ENCODE measurements at regions not wholly inside any gene's neighbourhood (a gene's known extent, or its start where the extent isn't known, plus 50 kb on each side); places are given as distances from the start of the nearest gene placed in this dataset.
A peak's percentile ranks its signal among the peaks of the same experiment; 100 is the strongest.

DNA sequence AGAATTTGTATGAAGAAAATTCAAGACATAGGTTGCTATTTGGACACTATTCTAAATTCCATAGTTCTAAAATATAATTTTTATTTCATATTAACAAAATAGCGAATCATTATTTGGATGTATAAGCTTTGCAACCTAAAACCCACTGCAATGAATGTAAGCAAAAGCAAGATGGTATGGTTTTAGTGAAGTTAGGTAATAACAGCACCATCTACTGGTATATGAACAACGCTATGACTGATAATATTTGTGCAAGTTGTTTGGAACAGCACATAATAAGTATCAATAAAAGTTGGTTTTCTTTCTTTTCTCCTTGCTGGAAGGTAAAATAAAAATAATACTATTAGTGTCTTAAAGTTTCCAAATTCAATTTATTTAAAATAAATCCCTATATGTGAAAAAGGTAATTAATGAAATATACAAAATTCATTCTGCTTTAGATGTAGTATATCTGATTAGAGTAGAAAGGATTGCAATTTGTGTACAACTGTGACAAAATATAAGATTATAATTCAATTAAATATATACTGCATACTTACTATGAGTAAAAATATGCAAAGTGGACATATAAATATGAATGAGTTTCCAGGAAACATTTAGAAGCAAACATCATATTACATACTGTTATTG lies 79.0 kb upstream of the LSM8 start:
- DNase-seq (ENCODE audit: low read depth): peak; percentile 45
- TF ChIP-seq, protein P1, sequence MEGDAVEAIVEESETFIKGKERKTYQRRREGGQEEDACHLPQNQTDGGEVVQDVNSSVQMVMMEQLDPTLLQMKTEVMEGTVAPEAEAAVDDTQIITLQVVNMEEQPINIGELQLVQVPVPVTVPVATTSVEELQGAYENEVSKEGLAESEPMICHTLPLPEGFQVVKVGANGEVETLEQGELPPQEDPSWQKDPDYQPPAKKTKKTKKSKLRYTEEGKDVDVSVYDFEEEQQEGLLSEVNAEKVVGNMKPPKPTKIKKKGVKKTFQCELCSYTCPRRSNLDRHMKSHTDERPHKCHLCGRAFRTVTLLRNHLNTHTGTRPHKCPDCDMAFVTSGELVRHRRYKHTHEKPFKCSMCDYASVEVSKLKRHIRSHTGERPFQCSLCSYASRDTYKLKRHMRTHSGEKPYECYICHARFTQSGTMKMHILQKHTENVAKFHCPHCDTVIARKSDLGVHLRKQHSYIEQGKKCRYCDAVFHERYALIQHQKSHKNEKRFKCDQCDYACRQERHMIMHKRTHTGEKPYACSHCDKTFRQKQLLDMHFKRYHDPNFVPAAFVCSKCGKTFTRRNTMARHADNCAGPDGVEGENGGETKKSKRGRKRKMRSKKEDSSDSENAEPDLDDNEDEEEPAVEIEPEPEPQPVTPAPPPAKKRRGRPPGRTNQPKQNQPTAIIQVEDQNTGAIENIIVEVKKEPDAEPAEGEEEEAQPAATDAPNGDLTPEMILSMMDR (conservative IDR thresholded peaks at IDR 0.05; ENCODE audit: control insufficient read depth, insufficient read depth, low read depth, low read length): peak; percentile 53
- no peak overlapping the region for H3K4me3 ChIP-seq (ENCODE audit: control insufficient read depth, low read depth, low read length)

DNA sequence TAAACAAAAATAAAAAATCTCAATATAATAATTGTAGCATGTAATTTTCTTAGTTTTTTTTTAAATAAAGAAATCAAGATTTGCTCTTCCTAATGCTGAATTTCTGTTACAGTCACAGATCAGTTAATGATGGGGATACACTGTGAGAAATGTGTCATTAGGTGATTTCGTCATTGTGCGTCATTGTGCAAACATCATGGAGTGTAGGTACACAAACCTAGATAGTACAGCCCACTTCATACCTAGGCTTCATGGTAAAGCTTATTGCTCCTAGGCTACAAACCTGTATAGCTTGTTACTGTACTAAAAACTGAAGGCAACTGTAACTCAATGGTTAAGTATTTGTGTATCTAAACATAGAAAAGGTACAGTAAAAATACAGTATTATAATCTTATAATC lies 74.4 kb upstream of the LSM8 start:
- TF ChIP-seq, protein P1 (conservative IDR thresholded peaks at IDR 0.05; ENCODE audit: control insufficient read depth, insufficient read depth, low read depth, low read length): no peak
- DNase-seq (ENCODE audit: low read depth): no peak
- H3K4me3 ChIP-seq (ENCODE audit: control insufficient read depth, low read depth, low read length): no peak overlapping the region

DNA sequence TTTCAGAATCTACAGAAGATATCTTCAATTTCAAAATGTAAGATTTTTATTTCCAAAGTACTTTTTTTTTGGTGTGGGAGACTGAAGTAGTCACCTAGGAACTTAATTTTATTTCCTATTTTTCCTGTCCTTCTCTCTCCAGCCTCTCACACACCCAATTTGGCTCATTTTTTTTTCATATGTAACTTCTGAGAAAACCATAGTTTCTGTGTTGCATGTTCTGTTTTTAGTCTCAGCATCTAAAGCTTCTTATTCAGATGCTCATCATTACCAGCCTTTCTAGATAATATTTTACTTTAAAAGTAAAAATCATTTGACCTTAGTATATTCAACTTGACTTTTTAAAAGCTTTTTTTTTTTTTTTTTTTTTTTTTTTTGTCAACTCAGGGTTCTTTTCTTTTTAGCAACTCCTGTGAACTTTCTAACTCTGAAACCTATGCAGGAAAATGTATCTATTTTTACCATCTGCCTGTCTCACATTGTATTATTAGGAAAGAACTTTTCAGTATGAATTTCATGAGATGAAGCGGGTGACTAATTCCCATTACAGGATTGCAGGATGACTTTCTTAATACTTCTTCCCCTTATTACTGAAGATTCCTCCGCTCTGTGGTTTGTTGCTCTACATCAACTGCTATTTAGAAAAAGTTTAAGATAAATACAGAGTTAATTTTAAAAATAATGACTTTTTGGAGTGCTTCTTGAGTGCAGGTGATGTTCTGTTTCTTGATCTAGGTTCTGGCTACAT lies 73.6 kb upstream of the LSM8 start:
- no peak for DNase-seq (ENCODE audit: low read depth)
- no peak overlapping the region for H3K4me3 ChIP-seq (ENCODE audit: control insufficient read depth, low read depth, low read length)
- TF ChIP-seq, protein P1 (conservative IDR thresholded peaks at IDR 0.05; ENCODE audit: control insufficient read depth, insufficient read depth, low read depth, low read length): no peak

DNA sequence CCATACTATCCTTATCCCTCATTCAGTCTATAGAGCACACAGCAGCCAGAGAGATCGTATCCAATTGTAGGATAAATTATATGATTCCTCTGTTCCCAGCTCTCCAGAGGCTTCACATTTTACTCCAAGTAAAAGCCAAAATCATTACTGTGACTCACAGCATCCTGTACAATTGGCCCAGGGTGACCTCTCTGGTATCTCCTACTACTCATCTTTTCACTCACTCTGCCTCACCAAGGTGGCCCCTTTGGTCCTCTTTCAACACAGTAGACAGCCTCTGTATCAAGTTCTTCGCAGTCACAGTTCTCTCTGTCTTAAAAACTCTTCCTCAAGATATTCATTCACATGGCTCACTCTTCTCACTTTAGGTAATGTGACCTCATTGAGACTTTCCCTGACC lies 72.6 kb upstream of the LSM8 start:
- no peak overlapping the region for H3K4me3 ChIP-seq (ENCODE audit: control insufficient read depth, low read depth, low read length)
- DNase-seq (ENCODE audit: low read depth): peak; percentile 10
- TF ChIP-seq, protein P1 (conservative IDR thresholded peaks at IDR 0.05; ENCODE audit: control insufficient read depth, insufficient read depth, low read depth, low read length): no peak

DNA sequence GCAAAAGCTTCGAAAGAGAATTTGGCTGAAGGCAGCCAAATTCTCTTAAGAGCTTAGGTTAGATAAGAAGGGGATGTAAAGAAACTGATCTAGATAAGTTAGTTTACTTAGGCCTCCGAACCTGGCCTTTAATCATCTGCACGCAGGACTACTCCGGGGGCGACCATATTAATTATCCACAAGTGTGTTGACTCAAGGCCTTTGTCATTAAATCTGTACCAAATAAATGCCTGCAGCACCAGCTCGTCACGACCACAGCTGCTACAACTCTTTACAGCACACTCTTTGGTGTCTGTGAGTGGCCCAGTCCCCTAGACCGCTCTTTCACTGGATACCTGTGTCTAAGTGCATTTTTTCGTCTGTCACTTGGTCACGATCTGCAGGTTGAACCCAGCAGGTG lies 69.8 kb upstream of the LSM8 start:
- no peak overlapping the region for H3K4me3 ChIP-seq (ENCODE audit: control insufficient read depth, low read depth, low read length)
- DNase-seq (ENCODE audit: low read depth): no peak
- TF ChIP-seq, protein P1 (conservative IDR thresholded peaks at IDR 0.05; ENCODE audit: control insufficient read depth, insufficient read depth, low read depth, low read length): no peak

DNA sequence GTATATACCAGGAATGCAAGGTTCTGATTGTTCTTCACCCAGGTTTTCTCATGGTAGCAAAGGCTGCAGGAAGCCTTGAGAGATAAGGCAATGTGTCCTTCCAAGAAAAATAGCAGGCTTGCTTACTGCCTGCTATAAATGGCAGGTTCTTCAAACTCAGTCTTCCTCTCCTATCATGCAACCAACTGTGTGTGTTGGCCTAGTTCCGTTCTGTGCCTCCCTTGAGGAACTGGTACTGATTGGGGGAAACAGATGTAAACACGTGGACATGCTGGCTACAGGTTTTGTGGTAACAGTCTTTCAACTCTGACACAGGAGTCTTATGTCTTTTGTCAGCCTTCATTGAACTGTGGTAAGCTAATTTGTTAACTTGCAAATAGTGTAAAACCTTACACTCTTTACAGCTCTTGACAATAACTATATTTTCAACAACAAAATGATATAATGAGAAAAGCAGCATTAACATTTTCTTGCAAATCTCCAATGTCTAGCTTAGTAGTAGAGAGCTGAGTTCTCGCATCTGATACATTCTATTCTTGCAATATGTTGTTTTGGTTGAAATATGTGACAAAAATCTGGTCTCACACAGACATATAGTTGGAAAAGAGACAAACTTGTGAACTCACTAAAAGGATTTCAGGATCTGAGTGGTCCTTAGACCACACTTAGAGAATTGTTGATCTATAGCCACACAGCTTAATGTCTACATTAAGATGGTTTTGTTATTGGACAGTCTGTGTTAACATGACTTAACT lies 54.7 kb upstream of the LSM8 start:
- no peak overlapping the region for H3K4me3 ChIP-seq (ENCODE audit: control insufficient read depth, low read depth, low read length)
- DNase-seq (ENCODE audit: low read depth): no peak
- TF ChIP-seq, protein P1 (conservative IDR thresholded peaks at IDR 0.05; ENCODE audit: control insufficient read depth, insufficient read depth, low read depth, low read length): no peak

All from fibroblast of mammary gland (primary cell).